ENCODE measurements at regions not wholly inside any gene's neighbourhood (a gene's known extent, or its start where the extent isn't known, plus 50 kb on each side); places are given as distances from the start of the nearest gene placed in this dataset.
"Not testable (repeated sequence)": the region's sequence is repeated elsewhere in the genome, so short reads cannot be mapped to it uniquely, and the experiment has no call there.

DNA sequence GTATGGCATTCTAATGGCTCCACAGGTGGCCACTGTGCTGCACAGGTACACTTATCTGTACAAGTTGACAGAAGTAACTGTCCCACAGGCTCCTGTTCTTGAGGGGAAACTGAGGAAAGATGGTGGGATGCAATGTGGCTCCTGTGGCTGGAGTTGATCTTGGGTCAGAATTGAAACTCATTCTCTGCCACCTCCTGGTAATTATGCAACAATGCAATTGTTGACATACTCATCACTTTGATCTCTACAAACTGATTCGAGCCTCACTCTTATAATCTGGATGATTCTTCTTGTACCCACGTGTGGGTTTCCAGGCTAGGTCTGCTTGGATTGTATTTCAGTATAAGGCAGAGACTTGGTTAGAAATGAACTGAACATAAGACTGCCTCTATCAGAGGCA is 148.8 kb downstream of the CCNG2 start:
- no peak for DNase-seq (ENCODE audit: low read depth in 2 of 3, low spot score in 1 of 3)

DNA sequence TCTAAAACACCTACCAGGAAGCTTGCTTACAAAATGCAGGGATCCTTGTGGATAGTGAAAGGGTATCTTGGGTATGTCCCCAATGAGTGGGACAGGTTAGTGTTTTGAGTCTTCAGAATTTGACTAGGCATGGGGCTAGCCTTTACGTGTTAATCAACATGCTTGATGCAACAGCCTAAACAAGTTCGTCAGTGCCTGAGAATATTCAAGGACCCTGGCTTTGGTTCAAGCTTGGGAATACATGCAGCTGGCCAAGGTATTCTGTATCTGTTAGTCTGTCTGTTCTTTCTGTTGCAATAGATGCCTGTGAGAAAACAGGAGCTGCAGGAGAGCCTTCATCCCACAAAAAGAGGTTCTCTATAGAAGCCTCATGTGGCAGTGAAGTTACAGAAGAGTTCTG is 149.5 kb downstream of the CCNG2 start:
- DNase-seq (ENCODE audit: low read depth in 2 of 3, low spot score in 1 of 3): no peak

DNA sequence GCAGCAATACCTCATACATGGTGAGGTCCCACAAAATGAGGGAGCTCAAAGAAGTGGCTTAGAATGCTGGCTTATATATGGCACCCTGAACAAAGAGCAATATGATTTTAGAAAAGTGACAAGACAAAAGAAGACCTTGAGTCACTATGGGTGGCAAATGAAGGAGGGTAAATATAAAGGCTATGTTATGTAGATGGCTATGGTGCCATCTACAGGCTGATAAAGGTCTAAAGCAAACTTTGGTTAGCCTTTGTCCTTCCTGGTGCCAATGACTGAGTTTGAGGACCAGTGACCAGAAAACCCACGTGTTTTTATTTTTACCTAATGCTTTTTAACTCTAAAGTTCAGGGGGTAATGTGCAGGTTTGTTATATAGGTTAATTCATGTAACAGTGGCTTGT is 151.8 kb downstream of the CCNG2 start:
- DNase-seq (ENCODE audit: low read depth in 2 of 3, low spot score in 1 of 3): no peak

DNA sequence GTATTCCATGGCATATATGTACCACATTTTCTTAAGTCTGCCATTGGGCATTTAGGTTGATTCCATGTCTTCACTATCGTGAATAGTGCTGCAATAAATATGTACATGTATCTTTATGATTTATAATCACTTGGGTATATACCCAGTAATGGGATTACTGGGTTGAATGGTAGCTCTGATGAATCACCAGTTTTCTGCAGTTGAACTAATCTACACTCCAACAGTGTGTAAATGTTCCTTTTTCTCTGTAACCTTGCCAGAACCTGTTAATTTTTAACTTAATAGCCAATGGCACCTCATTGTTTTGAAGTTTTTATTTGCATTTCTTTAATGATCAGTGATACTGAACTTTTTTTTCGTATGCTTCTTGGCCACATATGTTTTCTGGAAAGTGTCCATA is 152.5 kb downstream of the CCNG2 start:
- no peak for DNase-seq (ENCODE audit: low read depth in 2 of 3, low spot score in 1 of 3)

DNA sequence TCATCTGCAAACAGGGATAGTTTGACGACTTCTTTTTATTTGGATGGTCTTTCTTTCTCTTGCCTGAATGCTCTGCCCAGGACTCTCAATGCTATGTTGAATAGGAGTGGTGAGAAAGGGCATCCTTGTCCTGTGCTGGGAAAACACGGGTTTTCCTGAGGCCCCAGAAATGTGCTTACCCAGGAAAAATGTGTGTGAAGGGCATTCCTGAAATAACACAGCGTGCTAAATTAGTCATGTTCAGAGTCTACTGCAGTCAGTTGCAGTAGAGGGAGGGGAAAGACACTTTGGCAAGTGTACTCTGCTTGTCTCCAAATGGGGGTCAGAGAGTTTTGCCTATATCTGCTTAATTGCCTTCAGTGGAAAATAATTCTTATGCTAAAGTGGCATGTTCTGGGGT is 153.9 kb downstream of the CCNG2 start:
- DNase-seq (ENCODE audit: low read depth in 2 of 3, low spot score in 1 of 3): no peak

DNA sequence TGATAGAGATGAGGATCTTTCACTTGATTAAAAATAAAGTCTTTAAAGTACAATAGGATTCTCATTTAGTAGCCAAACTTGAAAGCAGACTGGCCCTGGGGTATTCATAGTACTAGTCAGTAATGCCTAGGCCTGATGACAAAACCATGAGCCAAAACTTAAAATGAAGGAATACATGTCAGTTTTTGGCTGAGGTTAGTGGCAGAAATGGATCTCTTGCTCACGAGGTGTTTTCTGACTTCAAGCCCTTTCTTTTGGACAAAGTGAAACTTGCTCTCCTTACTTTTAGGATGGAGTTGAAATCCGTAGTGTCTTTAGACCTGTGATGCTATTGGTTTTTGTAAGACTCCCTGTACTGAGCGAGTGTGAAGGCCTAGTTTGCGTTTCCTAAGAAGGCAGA is 157.7 kb downstream of the CCNG2 start:
- no peak for DNase-seq (ENCODE audit: low read depth in 2 of 3, low spot score in 1 of 3)

DNA sequence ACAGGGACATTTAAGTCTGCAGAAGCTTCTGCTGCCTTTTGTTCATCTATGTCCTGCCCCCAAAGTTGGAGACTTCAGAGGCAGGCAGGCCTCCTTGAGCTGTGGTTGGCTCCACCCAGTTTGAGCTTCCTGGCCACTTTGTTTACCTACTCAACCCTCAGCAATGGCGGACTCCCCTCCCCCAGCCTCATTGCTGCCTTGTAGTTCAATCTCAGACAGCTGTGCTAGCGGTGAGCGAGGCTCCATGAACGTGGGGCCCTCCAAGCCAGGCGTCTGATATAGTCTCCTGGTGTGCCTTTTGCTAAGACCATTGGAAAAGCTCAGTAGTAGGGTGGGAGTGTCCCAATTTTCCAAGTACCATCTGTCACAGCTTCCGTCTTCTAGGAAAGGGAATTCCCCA is 170.1 kb downstream of the CCNG2 start:
- no peak for DNase-seq (ENCODE audit: low read depth in 2 of 3, low spot score in 1 of 3)

DNA sequence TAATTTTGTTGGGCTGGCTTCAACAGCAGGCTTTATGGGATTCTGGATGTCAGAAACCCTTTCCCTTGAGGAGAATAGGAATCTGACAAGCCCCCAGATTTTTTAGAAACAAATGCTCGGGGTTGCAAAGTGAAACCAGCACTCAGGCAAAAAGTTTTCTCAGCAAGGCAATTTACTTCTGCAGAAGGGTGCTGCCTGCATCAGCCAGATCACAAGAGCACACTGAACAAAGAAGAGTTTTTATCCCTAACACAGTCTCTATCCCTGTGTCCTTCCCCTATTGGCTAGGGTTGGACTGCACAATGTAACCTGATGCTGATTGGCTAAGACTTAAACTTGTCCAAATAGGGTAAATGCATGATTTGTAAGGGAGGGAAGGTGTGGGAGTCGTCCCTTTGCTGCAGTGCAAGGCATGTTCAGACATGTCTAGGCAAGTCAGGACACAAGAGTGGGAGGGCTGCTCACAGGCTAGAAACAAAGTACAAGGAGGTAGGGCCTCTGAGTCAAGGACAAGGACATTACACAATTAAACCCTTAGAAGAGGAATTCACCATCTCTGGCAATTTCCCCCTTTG is 175.8 kb downstream of the CCNG2 start:
- no peak for DNase-seq (ENCODE audit: low read depth in 2 of 3, low spot score in 1 of 3)

DNA sequence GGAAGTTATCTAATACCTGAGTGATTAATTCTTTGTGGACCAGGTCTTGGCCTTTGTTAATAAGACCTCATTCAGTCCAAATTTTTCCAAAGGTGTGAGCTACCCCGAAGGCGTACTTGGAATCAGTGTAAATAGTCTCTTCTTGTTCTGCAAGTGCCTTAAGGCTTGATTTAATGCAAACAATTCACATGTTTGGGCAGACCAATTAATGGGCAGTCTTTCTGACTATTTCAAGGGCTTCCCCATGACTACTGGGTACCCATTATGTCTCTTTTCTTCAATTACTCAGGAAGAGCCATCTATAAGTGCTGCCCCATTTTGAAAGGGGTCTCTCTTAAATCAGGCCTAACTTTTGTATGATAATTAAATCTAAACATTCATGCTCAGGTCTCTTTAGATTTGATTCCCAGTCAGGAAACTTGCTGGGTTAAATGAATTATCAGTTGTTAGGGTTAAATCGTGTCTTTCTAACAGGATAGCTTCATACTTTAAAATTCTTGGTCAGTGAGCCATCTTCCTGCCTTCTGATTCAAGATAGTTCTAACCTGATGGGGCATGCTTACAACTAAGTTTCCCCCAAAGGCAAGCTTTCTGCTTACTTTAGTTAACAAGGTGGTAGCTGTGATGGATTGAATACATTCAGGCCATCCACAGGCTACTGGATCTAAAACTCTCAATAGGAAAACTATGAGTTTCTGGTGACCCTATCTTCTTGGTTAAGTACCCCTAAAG is 179.6 kb downstream of the CCNG2 start:
- no peak for DNase-seq (ENCODE audit: low read depth in 2 of 3, low spot score in 1 of 3)

DNA sequence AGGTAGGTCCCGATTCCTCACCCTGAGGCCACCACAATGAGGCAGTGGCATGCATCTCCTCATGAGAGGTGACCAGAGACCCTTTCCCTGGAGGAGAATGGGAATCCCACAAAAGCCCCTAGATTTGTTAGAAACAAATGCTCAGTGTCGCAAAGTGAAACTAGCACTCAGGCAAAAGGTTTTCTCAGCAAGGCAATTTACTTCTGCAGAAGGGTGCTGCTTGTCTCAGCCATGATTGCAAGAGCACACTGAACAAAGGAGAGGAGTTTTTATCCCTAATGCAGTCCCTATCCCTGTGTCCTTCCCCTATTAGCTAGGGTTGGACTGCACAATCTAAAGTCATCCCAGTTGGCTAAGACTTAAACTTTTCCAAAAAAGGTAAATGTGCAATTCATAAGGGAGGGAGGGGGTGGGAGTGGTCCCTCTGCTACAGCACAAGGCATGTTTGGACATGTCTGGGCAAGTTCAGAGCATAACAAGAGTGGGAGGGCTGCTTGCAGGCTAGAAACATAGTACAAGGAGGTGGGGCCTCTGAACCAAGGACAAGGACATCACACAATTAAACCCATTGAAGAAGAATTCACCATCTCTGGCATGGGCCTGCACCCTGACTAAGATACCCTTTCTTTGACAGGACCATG is 185.3 kb downstream of the CCNG2 start:
- DNase-seq (ENCODE audit: low read depth in 2 of 3, low spot score in 1 of 3): no peak

DNA sequence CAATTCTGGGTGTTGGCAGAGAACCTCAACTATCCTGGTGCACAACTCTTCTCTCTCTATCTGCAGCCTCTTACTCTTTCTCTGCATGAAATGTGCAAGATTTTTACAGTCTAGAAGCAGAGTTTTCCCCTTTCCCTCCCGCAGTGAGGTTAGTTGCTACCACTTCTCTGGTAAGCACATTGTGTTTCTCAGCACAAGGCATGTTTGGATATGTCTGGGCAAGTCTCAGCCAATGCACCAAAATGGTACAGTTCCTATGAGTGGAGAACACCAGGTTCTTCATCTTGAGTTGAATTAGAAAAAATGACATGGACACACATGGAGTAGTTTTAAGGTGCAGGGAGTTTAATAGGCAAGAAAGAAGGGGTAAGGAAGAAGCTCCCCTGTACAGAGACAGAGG is 187.0 kb downstream of the CCNG2 start:
- DNase-seq (ENCODE audit: low read depth in 2 of 3, low spot score in 1 of 3): no peak

DNA sequence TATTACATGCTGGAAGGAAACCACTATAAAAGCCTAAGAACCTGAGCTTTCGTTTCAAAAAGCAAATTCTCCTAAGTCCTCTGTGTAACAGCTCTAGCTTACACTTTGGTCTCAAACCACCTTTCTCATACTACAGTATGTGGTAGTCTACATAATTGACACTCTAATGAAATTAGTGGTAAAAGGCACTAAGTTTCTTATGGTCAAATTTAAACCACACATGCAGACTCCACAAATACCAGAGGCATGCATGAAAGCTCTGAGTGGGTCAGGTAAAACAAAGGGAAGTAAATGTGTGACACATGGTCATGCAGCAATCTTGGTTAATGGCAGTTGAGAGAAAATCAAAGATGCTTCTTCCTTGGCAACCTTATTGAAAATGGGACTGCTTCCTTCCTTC is 187.8 kb downstream of the CCNG2 start:
- no peak for DNase-seq (ENCODE audit: low read depth in 2 of 3, low spot score in 1 of 3)

DNA sequence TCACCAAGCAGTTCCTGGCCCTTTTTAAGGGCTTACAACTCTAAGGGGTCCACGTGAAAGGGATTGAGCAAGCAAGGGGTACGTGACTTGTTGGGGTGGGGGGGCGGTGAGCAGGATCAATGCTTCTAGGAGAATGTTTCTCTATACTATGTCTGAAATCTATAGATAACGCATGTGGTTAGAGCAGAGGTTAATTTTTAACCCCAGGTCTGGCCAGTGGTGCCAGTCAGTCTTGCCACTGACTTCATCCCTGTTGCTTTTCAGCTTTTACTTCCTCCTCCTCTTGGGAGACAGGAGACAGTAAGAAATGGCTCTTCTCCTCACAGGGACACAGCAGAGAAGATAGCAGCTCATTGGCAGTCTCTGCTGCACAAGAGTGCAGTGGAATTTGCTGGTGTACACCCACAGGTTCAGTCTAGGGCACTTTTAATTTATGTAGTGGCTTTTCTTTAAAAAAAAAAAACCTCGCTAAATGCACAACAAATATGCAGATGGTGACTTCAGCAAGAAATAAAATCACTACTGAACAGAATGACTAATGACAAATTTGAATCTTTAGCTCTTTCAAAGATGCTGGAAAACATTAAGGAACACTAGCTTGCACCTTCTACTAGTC is 190.5 kb downstream of the CCNG2 start:
- DNase-seq (ENCODE audit: low read depth in 2 of 3, low spot score in 1 of 3): no peak

DNA sequence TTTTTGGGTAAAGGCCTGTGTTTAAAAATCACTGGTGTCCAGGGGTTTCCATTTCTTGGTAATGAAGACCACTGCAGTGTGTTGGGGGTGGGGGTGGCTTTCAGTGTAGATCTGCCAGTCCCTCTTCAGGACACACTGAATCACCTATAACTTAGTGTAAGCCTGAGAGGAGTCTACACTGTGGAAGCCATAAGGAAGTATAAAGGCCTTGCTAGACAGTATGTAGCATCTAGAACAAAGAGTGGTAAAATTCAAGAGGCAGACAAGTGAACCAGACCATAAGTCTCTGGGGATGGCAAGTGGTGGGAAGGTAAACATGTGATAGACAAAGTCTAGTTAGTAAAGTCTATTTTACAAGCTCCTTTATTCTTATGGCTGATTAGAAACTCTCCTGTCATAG is 191.8 kb downstream of the CCNG2 start:
- no peak for DNase-seq (ENCODE audit: low read depth in 2 of 3, low spot score in 1 of 3)

DNA sequence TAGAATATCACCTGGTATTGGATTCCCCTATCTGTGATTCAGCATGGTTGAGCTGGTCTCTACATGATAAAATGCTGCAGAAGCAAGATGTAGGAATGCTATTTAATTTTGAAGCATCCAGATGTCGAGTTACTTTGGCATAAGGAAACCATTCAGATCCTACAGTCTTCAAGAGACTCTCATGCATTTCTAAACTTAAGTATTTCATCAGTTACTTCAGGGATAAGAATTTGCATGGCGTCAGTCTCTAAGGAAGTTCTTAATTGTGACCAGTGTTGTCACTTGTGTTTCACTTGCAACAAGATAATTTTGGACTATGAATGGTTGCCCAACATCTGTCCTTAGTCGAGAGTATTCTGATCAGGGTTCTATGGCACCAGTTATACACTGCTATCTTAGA is 192.4 kb downstream of the CCNG2 start:
- DNase-seq (ENCODE audit: low read depth in 2 of 3, low spot score in 1 of 3): no peak

DNA sequence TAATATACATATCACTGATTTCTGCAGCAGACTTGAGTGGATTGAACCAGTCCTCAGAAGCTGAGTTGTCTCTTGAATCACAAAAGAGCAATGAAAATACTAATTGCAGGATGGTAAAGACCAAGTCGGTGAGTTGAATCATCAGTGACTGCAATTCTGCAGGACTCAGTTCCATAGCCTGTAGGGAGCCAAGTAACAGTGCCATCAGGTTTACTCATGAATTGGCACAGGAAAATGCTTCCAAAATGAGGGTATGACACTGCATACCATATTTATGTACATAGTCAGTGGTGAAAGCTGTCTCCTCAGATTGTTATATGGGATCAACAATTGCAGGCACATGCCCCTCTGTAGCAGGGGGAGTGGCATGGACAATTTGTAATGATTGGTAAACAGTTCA is 192.8 kb downstream of the CCNG2 start:
- DNase-seq (ENCODE audit: low read depth in 2 of 3, low spot score in 1 of 3): no peak

DNA sequence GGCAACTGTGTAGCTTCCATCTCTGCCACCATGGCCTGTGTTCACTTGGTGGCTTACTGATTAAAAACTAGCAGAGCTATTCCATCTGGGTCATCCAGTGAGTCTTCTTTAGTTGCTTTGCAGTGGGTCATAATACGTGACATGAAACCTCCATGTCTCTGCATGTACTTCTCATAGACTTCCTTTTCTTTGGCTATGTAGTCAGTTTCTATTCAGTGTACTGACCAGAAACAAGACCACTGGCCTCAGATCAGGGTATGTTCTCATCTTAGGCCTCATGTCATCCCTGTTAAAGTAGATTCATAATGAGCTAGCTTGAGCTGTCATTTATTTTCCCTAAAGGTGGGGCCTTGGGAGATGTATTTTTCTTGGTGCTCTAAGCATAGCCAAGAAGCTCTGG is 195.2 kb downstream of the CCNG2 start:
- DNase-seq (ENCODE audit: low read depth in 2 of 3, low spot score in 1 of 3): no peak

DNA sequence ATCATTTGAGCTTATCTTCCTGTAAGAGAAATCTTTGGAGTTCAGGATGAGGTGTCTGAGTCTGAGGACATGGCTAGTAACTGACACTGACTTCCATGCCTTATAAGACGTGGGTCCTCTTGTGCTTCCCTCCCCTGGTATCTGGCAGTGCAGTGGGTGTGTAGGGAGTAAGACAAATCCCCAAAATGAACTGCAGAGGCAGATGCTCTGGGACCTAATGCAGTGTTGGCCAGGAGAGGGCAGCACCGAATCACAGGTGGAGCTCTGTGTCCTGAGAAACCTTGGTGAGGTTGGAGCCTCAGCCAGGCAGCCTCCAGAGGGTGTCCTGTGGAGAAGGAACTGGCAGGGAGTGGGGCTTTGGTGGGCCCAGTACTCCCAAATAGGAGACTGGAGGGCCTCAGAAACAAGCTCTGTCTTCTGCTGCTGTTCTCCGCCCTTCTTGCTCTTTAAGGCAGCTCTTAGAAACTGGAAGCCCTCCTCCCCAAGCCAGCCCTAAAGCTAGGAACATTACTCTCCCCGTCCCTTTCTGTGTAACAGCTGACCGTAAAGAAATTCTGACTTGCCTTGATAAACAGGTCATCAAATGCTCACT is 196.8 kb downstream of the CCNG2 start:
- DNase-seq (ENCODE audit: low read depth in 2 of 3, low spot score in 1 of 3): not testable (repeated sequence)

DNA sequence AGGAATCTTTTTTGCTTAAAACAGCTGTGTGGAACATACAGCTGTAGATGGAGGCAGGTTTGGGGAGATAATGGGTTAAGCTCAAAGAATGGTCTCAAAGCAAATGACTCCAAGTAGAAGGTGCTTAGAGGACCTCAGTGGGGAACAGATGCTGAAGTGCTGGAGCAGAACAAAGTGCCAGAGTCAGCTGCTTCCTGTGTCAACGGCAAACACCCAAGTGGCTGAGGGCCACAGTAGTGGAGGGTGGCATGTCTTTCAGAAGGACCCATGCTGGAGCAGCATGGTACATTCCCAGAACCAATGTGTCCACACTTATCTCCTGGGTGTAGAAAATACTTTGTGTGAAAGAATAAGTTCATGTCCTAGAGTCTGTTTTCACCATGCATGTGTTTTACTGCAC is 197.5 kb downstream of the CCNG2 start:
- DNase-seq (ENCODE audit: low read depth in 2 of 3, low spot score in 1 of 3): no peak

DNA sequence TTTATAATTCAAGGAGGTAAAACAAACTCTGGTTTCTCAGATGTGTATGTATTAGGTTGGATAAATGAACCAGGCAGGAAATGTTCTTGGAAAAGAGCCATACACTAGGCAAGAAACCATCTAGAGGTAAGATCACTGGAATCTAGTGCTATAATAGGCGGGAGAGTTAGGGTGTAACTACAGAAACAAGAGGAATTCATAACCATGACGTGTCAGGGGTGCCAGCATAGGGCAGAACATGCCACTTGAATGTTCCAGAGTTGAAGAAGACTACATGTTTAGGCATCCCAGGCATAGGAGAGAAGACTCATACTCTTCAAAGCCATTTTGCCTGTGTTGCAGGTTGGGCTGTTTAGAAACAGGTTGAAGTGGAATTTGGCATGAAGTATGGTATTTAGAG is 198.7 kb downstream of the CCNG2 start:
- no peak for DNase-seq (ENCODE audit: low read depth in 2 of 3, low spot score in 1 of 3)

DNA sequence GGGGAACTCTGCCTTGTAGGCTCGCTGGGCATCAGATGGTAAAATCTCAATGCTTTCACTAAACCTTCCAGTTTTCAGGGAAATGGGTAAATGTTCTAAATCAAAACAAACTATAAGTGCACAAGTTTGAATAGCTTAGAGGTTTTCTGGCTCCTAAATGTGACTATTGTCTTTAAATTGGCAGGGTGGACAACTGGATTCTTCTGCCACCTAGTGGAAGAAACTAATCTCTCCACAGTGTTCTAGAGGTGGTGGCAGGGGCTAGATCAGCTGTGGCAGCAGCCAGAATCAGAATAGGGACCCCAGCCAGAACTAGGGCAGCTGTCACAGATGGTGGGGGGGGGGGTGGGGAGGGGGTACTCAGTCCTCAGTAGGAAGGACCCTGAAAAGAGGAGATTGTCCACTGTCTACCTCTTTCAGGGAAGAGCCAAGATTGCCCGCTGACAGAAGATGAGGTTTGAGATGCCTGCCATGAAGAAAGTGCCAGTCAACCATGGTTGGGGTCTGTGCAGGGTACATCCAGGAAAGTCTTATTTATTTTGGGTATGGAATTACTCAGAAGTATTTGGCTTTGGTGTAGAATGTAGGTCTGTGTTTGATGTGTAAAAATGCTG is 201.4 kb downstream of the CCNG2 start:
- peak in 1 of 3 donors; percentile 6 for DNase-seq (ENCODE audit: low read depth in 2 of 3, low spot score in 1 of 3)

DNA sequence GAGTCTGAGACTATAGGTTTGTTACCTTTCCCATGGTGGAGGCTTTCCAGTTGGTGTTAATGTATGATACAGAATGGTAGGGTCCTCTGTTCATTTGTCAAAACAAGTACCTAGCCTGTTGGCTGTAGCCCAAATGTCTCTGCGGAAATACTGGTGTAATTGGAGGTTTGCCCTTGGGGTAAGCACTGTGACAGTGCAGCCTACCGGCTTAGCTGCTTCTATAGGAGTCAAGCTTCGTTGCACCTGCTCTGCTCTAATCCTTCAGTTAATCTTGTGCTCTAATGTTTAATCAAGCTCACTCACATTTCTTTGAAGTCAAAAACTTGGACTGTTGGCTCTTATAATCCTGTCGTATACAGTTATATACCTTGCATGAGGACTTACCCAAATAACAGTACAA is 203.4 kb downstream of the CCNG2 start:
- no peak for DNase-seq (ENCODE audit: low read depth in 2 of 3, low spot score in 1 of 3)
